GM12878 (cell line): ENCODE measurements at regions not wholly inside any gene's neighbourhood (a gene's known extent, or its start where the extent isn't known, plus 50 kb on each side); places are given as distances from the start of the nearest gene placed in this dataset.

Experiments used
- ATAC-seq: fragments of 200-7000 bp; cut with Tn5 transposase; 3 replicates; pipeline ENCODE4 v1.9.1; 2020; ENCODE audit warnings: mild to moderate bottlenecking, moderate library complexity
- BruUV-seq: library from RNA; stranded (reverse); fragments of 400-500 nt; replicated peaks from 2 replicates; lab custom pipeline; 2021; lab: Mats Ljungman, UMichigan
- CTCF ChIA-PET: fragments of 300-600 bp; sonication (Branson Sonifier 250); formaldehyde crosslinking; extraction: SDS; loops from one replicate; lab custom pipeline; 2021; ENCODE audit warnings: inconsistent platforms; lab: Yijun Ruan, JAX
- POLR2A ChIA-PET: fragments of 350-600 bp; formaldehyde crosslinking; extraction: SDS; loops from one replicate; lab custom pipeline; 2021; ENCODE audit warnings: inconsistent platforms; lab: Charles Lee
- RAD21 ChIA-PET: fragments of 300-600 bp; sonication (Branson Sonifier 250); formaldehyde crosslinking; loops from one replicate; lab custom pipeline; 2023; ENCODE audit warnings: antibody characterized with exemption; ENCODE audit not compliant: unreplicated experiment; lab: Charles Lee
- SMC1A ChIA-PET: fragments of 300-600 bp; sonication (Branson Sonifier 250); formaldehyde crosslinking; loops from one replicate; lab custom pipeline; 2023; ENCODE audit not compliant: unreplicated experiment, uncharacterized antibody; lab: Charles Lee
- DNase-seq: peaks from one replicate; pipeline ENCODE4 v3.0.0-alpha.2; 2011; ENCODE audit warnings: low read depth, low spot score
- FAIRE-seq: peaks from 3 replicates; lab custom pipeline; 2011; peaks lifted over from hg19 to GRCh38; lab: Jason Lieb, UNC
- H2AFZ ChIP-seq: 2 replicates; pipeline ENCODE4 v1.6.0; 2011; ENCODE audit warnings: low read depth, low read length, control low read depth; ENCODE audit not compliant: control insufficient read depth
- H3K27ac ChIP-seq: 2 replicates; pipeline ENCODE4 v1.5.1; 2011; ENCODE audit warnings: control low read depth; ENCODE audit not compliant: control insufficient read depth, insufficient read depth
- H3K27me3 ChIP-seq, 2 experiments: replicated peaks in 1 of 2; 2 replicates each; pipeline versions ENCODE4 v1.6.0 to v1.6.1; 2011; ENCODE audit warnings: low read length in 1 of 2; ENCODE audit not compliant: control insufficient read depth in 2 of 2, insufficient read depth in 2 of 2
- H3K36me3 ChIP-seq, 2 experiments: 2 replicates each; pipeline ENCODE4 v1.5.1; 2011; ENCODE audit warnings: low read length in 1 of 2; ENCODE audit not compliant: control insufficient read depth in 2 of 2, insufficient read depth in 2 of 2
- H3K4me1 ChIP-seq: 2 replicates; pipeline ENCODE4 v1.6.1; 2011; ENCODE audit warnings: mild to moderate bottlenecking, low read length, moderate library complexity, mixed read lengths; ENCODE audit not compliant: control insufficient read depth, insufficient read depth
- H3K4me2 ChIP-seq: 2 replicates; pipeline ENCODE4 v1.6.0; 2011; ENCODE audit warnings: control low read depth; ENCODE audit not compliant: control insufficient read depth, insufficient read depth
- H3K4me3 ChIP-seq: fragments of 200-600 bp; sonication (generic); 2 replicates; pipeline ENCODE4 v1.5.1; 2016
- H3K79me2 ChIP-seq: 2 replicates; pipeline ENCODE4 v1.6.0; 2011; ENCODE audit warnings: low read length; ENCODE audit not compliant: control insufficient read depth, insufficient read depth
- H3K9ac ChIP-seq: 2 replicates; pipeline ENCODE4 v1.8.0; 2011; ENCODE audit warnings: low read length, control low read depth, mixed read lengths; ENCODE audit not compliant: control insufficient read depth, insufficient read depth
- H3K9me3 ChIP-seq: replicated peaks from 3 replicates; pipeline ENCODE4 v1.5.1; 2011; ENCODE audit warnings: mild to moderate bottlenecking, low read length; ENCODE audit not compliant: control insufficient read depth, insufficient read depth
- H4K20me1 ChIP-seq: 2 replicates; pipeline ENCODE4 v1.6.0; 2011; ENCODE audit not compliant: control insufficient read depth, insufficient read depth
- BMI1 ChIP-seq: fragments of 450-650 bp; IDR thresholded peaks from 2 replicates; pipeline ENCODE4 v1.6.1; 2016; ENCODE audit warnings: mild to moderate bottlenecking, moderate library complexity, borderline replicate concordance
- BRCA1 ChIP-seq: IDR thresholded peaks from 2 replicates; pipeline ENCODE4 v1.6.1; 2011; ENCODE audit warnings: low read depth, low read length, improper control_type of control experiment
- CREM ChIP-seq: IDR thresholded peaks from 2 replicates; pipeline ENCODE4 v1.6.1; 2014; ENCODE audit warnings: antibody characterized with exemption, low read depth
- GATAD2B ChIP-seq: fragments of 450-650 bp; conservative IDR thresholded peaks from 2 replicates; pipeline ENCODE4 v1.6.1; 2017; ENCODE audit warnings: low read depth, mild to moderate bottlenecking, moderate library complexity
- HDGF ChIP-seq: fragments of 450-650 bp; IDR thresholded peaks from 2 replicates; pipeline ENCODE4 v1.6.1; 2016; ENCODE audit warnings: antibody characterized with exemption
- MEF2B ChIP-seq: fragments of 450-650 bp; IDR thresholded peaks from 2 replicates; pipeline ENCODE4 v1.6.1; 2018; ENCODE audit warnings: mild to moderate bottlenecking, moderate library complexity; ENCODE audit not compliant: partially characterized antibody, poor library complexity, severe bottlenecking
- NFYA ChIP-seq: IDR thresholded peaks from 2 replicates; pipeline ENCODE4 v1.6.1; 2011; ENCODE audit warnings: low read depth, mild to moderate bottlenecking, low read length, improper control_type of control experiment, borderline replicate concordance
- NFYB ChIP-seq: IDR thresholded peaks from 2 replicates; pipeline ENCODE4 v1.6.1; 2011; ENCODE audit warnings: low read depth, mild to moderate bottlenecking, low read length, improper control_type of control experiment, moderate library complexity; ENCODE audit not compliant: insufficient read depth
- NR2C1 ChIP-seq: fragments of 450-650 bp; IDR thresholded peaks from 2 replicates; pipeline ENCODE4 v1.6.1; 2017; ENCODE audit warnings: antibody characterized with exemption, mild to moderate bottlenecking, moderate library complexity
- PML ChIP-seq: IDR thresholded peaks from 2 replicates; pipeline ENCODE4 v1.6.1; 2012; ENCODE audit warnings: low read length, inconsistent platforms
- POLR2A ChIP-seq: IDR thresholded peaks from 2 replicates; pipeline ENCODE4 v1.6.1; 2011; ENCODE audit warnings: low read depth, mild to moderate bottlenecking, low read length
- RELA ChIP-seq: fragments of 450-650 bp; IDR thresholded peaks from 2 replicates; pipeline ENCODE4 v1.8.0; 2014; ENCODE audit warnings: borderline replicate concordance; ENCODE audit not compliant: partially characterized antibody
- SMAD1 ChIP-seq: fragments of 450-650 bp; IDR thresholded peaks from 2 replicates; pipeline ENCODE4 v1.6.1; 2018; ENCODE audit warnings: mild to moderate bottlenecking, low read depth; ENCODE audit not compliant: partially characterized antibody
- TCF7 ChIP-seq: IDR thresholded peaks from 2 replicates; pipeline ENCODE4 v1.6.1; 2014; ENCODE audit warnings: antibody characterized with exemption, borderline replicate concordance
- YY1 ChIP-seq: IDR thresholded peaks from 2 replicates; pipeline ENCODE4 v1.6.1; 2011; ENCODE audit warnings: low read depth, mild to moderate bottlenecking, low read length
- ZNF207 ChIP-seq: fragments of 450-650 bp; IDR thresholded peaks from 2 replicates; pipeline ENCODE4 v1.6.1; 2014; ENCODE audit warnings: antibody characterized with exemption, mild to moderate bottlenecking, borderline replicate concordance
- ZNF217 ChIP-seq: fragments of 450-650 bp; IDR thresholded peaks from 2 replicates; pipeline ENCODE4 v1.6.1; 2017; ENCODE audit warnings: antibody characterized with exemption, mild to moderate bottlenecking
- WGBS: methylation state at CpG from one replicate; pipeline ENCODE4 v1.1.6; 2016; ENCODE audit warnings: low lambda C conversion rate; ENCODE audit not compliant: insufficient replicate concordance, insufficient coverage; ENCODE audit errors: missing lambda C conversion rate; 5-methylcytosine and 5-hydroxymethylcytosine counted together
- in situ Hi-C: fragments of 300-500 bp; cut with MboI; formaldehyde crosslinking; loops from 9 replicates; pipeline ENCODE4 v1.14.3; 2018; ENCODE audit warnings: mixed read lengths
- intact Hi-C: fragments of 100-400 bp; cut with micrococcal nuclease; formaldehyde crosslinking; loops from one replicate; pipeline ENCODE4 v1.14.2; 2022; ENCODE audit not compliant: unreplicated experiment
- TF ChIP-seq, protein P1 (sequence below): fragments of 450-650 bp; IDR thresholded peaks from 2 replicates; pipeline ENCODE4 v1.6.1; 2016; ENCODE audit warnings: mild to moderate bottlenecking

- Histone ChIP-seq H2AFZ (no peak overlapping the region), H3K9ac (no peak overlapping the region), H3K36me3 (no peaks in the 10 kb centered on the region), H3K4me2 (no peak overlapping the region), H3K27me3 (no peaks in the 10 kb centered on the region)
- FAIRE-seq: no peak
- TF ChIP-seq GATAD2B: no peak
- TF ChIP-seq, protein P1, sequence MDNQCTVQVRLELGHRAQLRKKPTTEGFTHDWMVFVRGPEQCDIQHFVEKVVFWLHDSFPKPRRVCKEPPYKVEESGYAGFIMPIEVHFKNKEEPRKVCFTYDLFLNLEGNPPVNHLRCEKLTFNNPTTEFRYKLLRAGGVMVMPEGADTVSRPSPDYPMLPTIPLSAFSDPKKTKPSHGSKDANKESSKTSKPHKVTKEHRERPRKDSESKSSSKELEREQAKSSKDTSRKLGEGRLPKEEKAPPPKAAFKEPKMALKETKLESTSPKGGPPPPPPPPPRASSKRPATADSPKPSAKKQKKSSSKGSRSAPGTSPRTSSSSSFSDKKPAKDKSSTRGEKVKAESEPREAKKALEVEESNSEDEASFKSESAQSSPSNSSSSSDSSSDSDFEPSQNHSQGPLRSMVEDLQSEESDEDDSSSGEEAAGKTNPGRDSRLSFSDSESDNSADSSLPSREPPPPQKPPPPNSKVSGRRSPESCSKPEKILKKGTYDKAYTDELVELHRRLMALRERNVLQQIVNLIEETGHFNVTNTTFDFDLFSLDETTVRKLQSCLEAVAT: no peak
- no peak for TF ChIP-seq YY1
- TF ChIP-seq BRCA1: no peak
- TF ChIP-seq MEF2B: no peak
- no peak for TF ChIP-seq TCF7
- TF ChIP-seq NFYB: no peak
- no peak for TF ChIP-seq ZNF207
- TF ChIP-seq ZNF217: no peak
- TF ChIP-seq BMI1: no peak
- no peak for TF ChIP-seq SMAD1
- TF ChIP-seq POLR2A: no peak
- no peak for TF ChIP-seq NFYA
- no peak for TF ChIP-seq RELA
- no peak for TF ChIP-seq CREM
- no peak for TF ChIP-seq PML
- no peak for TF ChIP-seq NR2C1
- no peak for TF ChIP-seq HDGF
- TF ChIP-seq, all 136 proteins: peak for 0
- ATAC-seq (no peak), DNase-seq (no peak)
- CTCF ChIA-PET: no interaction called here
- 69% methylated on average over 18 of the region's 18 CpGs for WGBS
- H4K20me1 ChIP-seq: no peaks in the 10 kb centered on the region
- SMC1A ChIA-PET: no interaction called here
- BruUV-seq: no TSS peak
- POLR2A ChIA-PET: no interaction called here
- intact Hi-C loops (no loop called here), in situ Hi-C loops (no loop called here)
- no peak overlapping the region for H3K27ac ChIP-seq
- no peaks in the 10 kb centered on the region for H3K4me1 ChIP-seq
- no peaks in the 10 kb centered on the region; the same call in 2 of the 3 replicates for H3K9me3 ChIP-seq
- no peaks in the 10 kb centered on the region for H3K79me2 ChIP-seq
- no peak overlapping the region for H3K4me3 ChIP-seq
- RAD21 ChIA-PET: no interaction called here
These were observed 858.7 kb downstream of the USP25 start for GRCh38 chr21:16588433-16588860.
